ENCODE measurements at regions not wholly inside any gene's neighbourhood (a gene's known extent, or its start where the extent isn't known, plus 50 kb on each side); places are given as distances from the start of the nearest gene placed in this dataset.

DNA sequence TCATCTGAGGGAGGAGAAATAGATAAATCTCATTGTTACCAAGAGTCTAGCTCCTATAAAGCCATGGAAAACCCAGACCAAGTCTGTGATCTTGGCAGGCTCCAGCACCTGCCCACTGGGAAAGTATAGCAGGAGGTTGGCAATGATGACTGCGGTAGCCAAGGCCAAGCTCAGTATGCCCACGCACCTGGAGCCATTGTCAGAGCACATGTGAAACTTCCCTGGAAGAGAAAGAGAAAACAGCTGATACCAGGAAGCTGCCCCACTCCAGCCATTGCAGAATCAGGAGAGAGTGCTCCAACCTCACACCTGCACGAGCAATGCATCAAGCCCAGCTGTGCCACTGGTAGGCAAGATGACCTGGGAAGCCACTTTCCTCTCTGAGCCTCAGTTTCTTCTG, 62.2 kb upstream of the HEPHL1 start:
- no peak for TF ChIP-seq POLR2A (IDR thresholded peaks at IDR 0.05; ENCODE audit: low read depth, low read length)
- TF ChIP-seq EZH2 (IDR thresholded peaks at IDR 0.05; ENCODE audit: borderline replicate concordance, low read depth, low read length, severe bottlenecking), result no peak
- TF ChIP-seq, protein P1, sequence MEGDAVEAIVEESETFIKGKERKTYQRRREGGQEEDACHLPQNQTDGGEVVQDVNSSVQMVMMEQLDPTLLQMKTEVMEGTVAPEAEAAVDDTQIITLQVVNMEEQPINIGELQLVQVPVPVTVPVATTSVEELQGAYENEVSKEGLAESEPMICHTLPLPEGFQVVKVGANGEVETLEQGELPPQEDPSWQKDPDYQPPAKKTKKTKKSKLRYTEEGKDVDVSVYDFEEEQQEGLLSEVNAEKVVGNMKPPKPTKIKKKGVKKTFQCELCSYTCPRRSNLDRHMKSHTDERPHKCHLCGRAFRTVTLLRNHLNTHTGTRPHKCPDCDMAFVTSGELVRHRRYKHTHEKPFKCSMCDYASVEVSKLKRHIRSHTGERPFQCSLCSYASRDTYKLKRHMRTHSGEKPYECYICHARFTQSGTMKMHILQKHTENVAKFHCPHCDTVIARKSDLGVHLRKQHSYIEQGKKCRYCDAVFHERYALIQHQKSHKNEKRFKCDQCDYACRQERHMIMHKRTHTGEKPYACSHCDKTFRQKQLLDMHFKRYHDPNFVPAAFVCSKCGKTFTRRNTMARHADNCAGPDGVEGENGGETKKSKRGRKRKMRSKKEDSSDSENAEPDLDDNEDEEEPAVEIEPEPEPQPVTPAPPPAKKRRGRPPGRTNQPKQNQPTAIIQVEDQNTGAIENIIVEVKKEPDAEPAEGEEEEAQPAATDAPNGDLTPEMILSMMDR (IDR thresholded peaks at IDR 0.05; ENCODE audit: extremely low read depth in 1 of 2, insufficient read depth in 1 of 2, low read depth in 1 of 2, low read length in 2 of 2), result no peak
- TF ChIP-seq MYC (IDR thresholded peaks at IDR 0.05; ENCODE audit: low read depth, low read length), result no peak
- no peak for TF ChIP-seq JUN (IDR thresholded peaks at IDR 0.05; ENCODE audit: borderline replicate concordance, insufficient read depth, insufficient read length, low read depth)
- TF ChIP-seq POLR2AphosphoS5 (IDR thresholded peaks at IDR 0.05; ENCODE audit: insufficient read depth, low read depth, low read length), result no peak
- TF ChIP-seq GATA2 (IDR thresholded peaks at IDR 0.05; ENCODE audit: insufficient read depth, insufficient read length, low read depth, low read length), result no peak
- TF ChIP-seq, protein P2, sequence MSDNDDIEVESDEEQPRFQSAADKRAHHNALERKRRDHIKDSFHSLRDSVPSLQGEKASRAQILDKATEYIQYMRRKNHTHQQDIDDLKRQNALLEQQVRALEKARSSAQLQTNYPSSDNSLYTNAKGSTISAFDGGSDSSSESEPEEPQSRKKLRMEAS (IDR thresholded peaks at IDR 0.05; ENCODE audit: insufficient read depth, insufficient read length), result no peak
- TF ChIP-seq FOS (IDR thresholded peaks at IDR 0.05; ENCODE audit: borderline replicate concordance, insufficient read depth, low read length), result no peak
